GM21447 (cell line): ENCODE measurements at regions not wholly inside any gene's neighbourhood (a gene's known extent, or its start where the extent isn't known, plus 50 kb on each side); places are given as distances from the start of the nearest gene placed in this dataset.

Experiments
- ATAC-seq: cut with Tn5 transposase; IDR thresholded peaks from one replicate; pipeline ENCODE4 v1.9.1; 2021; ENCODE audit not compliant: unreplicated experiment

DNA sequence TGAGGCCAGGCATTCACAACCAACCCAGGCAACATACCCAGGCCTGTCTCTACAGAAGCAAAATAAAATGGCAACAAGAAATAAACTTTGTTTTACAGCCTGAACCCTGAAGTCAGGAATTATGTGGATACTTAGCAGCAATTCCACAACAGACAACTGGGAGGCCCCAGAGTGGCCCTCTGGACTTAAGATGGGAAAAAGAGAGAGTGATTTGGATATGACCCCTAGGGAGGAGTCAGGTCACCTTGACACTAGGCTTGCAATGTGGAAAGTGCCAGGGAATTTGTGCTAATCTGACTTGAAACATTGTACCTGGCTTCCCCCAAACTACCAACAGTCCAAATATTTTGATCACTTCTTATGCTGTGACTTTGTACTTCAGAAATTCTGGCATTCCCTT is 193.1 kb downstream of the PARM1 start:
- ATAC-seq: no peak

DNA sequence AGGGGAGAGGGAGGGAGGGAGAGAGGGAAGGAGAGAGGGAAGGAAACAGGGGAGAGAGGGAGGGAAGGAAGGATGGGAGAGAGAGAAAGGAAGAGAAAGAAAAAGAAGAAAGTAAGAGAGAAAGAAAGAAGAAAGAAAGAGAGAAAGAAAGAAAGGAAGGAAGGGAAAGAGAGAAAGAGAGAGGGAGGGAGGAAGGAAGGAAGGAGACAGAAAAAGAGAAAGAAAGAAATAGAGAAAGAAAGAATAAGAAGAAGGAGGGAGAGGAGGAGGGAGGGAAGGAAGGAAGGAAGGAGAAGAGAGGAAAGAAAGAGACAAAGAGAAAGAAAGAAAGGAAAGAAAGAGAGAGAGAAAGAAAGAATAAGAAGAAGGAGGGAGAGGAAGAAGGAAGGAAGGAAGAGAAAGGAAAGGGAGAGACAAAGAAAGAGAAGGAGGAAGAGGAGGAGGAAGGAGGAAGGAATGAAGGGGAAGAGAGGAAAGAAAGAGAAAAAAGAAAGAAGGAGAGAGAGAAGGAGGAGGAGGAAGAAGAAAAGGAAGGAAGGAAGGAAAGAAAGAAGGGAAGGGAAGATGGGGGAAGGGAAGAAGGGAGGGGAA is 189.6 kb downstream of the PARM1 start:
- no peak for ATAC-seq

DNA sequence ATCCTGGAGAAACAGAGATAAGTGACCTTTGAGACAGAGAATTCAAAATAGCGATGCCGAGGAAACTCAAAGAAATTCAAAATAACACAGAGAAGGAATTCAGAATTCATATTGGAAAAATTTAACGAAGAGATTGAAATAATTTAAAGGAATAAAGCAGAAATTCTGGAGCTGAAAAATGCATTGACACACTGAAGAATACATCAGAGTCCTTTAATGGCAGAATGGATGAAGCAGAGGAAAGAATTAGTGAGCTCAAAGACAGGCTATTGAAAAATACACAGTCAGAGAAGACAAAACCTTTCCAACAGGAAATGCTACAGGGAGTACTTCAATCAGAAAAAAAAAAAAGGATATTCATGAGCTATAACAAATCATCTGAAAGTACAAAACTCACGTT is 185.8 kb downstream of the PARM1 start:
- no peak for ATAC-seq

GRCh38 chr4:75110061-75110460 is 177.1 kb downstream of the PARM1 start:
- no peak for ATAC-seq

GRCh38 chr4:75107755-75108612 is 175.1 kb downstream of the PARM1 start:
- peak; percentile 59 for ATAC-seq

DNA sequence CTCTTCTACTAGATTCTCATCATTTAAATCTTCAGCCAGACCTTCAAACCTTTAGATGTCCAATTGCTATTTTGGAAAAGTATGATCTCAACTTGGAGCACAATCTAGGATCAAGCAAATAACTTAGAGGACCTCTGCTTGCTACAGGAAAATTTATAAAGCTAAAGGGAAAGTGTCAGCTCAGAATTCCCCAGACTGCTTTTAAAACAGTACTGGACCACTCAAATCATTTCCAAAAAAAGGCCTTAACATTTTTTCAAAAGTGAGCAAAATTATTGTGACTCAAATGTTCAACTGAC is 169.8 kb downstream of the PARM1 start:
- no peak for ATAC-seq

DNA sequence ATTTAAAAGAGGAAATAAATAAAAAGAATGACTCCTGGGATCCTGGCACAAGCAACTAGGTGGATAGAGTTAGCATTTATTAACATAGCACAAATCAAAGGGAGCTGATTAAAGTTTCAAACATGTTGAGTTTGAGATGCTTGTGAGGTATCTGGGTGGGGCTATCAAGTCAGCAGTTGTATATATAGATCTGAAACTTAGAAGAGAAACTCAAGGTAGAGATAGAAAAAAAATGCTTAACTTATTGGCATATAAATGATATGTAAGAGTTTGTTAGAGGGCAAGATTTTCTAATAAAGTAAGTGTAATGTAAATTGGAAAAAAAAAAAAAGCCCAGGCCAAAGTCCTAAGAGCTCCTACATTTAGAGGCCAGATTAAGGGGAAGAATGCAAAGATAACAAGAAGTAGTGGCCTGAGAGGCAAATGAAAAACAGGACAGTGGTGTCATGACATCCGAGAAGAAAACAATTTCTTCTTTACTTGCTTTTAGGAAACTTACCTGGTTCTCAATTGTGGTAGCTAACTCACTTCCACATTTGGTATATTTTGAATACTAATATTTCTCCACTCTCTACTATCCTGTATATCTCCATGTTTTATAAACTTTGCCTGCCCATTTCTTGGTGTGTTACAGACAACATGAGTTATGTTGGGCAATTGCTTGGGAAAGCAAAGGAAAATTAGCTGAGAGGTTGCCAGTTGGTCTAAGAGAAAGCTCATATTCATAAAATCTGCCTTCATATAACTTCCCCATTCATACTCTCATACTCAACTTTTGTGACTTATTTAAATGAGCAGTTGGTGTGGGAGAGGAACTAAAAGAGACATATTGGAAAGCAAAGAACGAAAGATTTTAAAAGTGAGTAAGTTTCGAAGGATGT is 169.2 kb downstream of the PARM1 start:
- ATAC-seq: peak; percentile 51
